ENCODE measurements at regions not wholly inside any gene's neighbourhood (a gene's known extent, or its start where the extent isn't known, plus 50 kb on each side); places are given as distances from the start of the nearest gene placed in this dataset.
"Not testable (repeated sequence)": the region's sequence is repeated elsewhere in the genome, so short reads cannot be mapped to it uniquely, and the experiment has no call there.

DNA sequence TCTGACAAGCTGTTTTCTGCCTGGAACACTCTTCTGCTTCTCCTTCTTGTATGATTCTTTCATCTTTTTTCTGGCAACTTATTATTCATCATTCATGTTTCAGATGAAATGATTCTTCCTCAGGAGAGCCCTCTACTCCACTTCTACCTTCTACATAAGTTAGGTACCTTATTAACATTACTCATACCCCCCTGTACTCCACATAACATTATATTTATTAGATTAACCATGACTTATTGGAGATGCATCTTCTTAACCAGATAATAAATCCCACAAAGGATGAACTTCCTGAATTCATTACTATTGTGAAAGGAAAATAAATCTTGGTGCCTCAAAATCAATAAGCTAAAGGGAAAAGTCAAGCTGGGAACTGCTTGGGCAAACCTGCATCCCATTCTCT, 1636.5 kb upstream of the FLRT2 start:
- H3K36me3 ChIP-seq (ENCODE audit: control insufficient read depth, insufficient read depth, low read length) = no peaks in the 10 kb centered on the region
- intact Hi-C loops (cut with micrococcal nuclease) = no loop called here
- H3K4me1 ChIP-seq (ENCODE audit: control insufficient read depth, insufficient read depth, low read length) = no peaks in the 10 kb centered on the region
- H3K4me3 ChIP-seq (ENCODE audit: low read length) = no peak overlapping the region
- no peak overlapping the region for H3K27ac ChIP-seq (ENCODE audit: low read length)
- Mint-ChIP-seq H3K27me3 (ENCODE audit: low read depth in 2 of 2) (no peaks in the 10 kb centered on the region), H3K36me3 (peaks cover 9% of the 10 kb centered on the region), H3K4me1 (no peaks in the 10 kb centered on the region), H3K27ac (no peak overlapping the region), H3K9me3 (peaks cover 6% of the 10 kb centered on the region in 2 donors), H3K4me3 (no peak overlapping the region)
- no peaks in the 10 kb centered on the region for H3K9me3 ChIP-seq (ENCODE audit: control insufficient read depth, insufficient read depth, low read length)
- TF ChIP-seq, protein P1, sequence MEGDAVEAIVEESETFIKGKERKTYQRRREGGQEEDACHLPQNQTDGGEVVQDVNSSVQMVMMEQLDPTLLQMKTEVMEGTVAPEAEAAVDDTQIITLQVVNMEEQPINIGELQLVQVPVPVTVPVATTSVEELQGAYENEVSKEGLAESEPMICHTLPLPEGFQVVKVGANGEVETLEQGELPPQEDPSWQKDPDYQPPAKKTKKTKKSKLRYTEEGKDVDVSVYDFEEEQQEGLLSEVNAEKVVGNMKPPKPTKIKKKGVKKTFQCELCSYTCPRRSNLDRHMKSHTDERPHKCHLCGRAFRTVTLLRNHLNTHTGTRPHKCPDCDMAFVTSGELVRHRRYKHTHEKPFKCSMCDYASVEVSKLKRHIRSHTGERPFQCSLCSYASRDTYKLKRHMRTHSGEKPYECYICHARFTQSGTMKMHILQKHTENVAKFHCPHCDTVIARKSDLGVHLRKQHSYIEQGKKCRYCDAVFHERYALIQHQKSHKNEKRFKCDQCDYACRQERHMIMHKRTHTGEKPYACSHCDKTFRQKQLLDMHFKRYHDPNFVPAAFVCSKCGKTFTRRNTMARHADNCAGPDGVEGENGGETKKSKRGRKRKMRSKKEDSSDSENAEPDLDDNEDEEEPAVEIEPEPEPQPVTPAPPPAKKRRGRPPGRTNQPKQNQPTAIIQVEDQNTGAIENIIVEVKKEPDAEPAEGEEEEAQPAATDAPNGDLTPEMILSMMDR (IDR thresholded peaks at IDR 0.05) = no peak
- DNase-seq (no peak), ATAC-seq (no peak)
- no peaks in the 10 kb centered on the region for H3K27me3 ChIP-seq (ENCODE audit: control insufficient read depth, insufficient read depth, low read length)

DNA sequence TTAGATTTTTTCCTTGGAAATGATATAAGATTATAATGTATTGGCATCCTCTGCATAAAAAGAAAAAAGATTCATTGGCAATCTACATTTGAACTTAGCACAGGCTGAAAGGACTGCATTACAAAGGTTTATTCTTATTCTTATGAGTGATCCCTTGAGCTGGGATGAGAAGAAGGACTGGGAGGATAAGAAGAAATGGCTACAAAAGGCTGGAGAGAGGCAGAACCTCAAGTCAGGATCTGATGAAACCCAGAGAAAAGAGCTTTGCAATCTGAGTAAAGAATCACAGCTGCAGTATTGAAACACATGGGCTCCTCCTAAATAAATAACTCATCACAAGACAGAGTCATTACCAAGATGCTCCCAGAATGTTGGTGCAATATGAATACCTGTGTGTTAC, 1635.4 kb upstream of the FLRT2 start:
- Mint-ChIP-seq H3K9me3 (peaks cover 6% of the 10 kb centered on the region in 2 donors), H3K36me3 (peaks cover 9% of the 10 kb centered on the region), H3K4me1 (no peaks in the 10 kb centered on the region), H3K27ac (no peak overlapping the region), H3K4me3 (no peak overlapping the region), H3K27me3 (ENCODE audit: low read depth in 2 of 2) (no peaks in the 10 kb centered on the region)
- no peak for ATAC-seq
- TF ChIP-seq, protein P1 (IDR thresholded peaks at IDR 0.05) = no peak
- Histone ChIP-seq H3K36me3 (ENCODE audit: control insufficient read depth, insufficient read depth, low read length) (no peaks in the 10 kb centered on the region), H3K27ac (ENCODE audit: low read length) (no peak overlapping the region), H3K27me3 (ENCODE audit: control insufficient read depth, insufficient read depth, low read length) (no peaks in the 10 kb centered on the region), H3K4me1 (ENCODE audit: control insufficient read depth, insufficient read depth, low read length) (no peaks in the 10 kb centered on the region), H3K9me3 (ENCODE audit: control insufficient read depth, insufficient read depth, low read length) (no peaks in the 10 kb centered on the region), H3K4me3 (ENCODE audit: low read length) (no peak overlapping the region)
- intact Hi-C loops (cut with micrococcal nuclease) = no loop called here
- DNase-seq = no peak

DNA sequence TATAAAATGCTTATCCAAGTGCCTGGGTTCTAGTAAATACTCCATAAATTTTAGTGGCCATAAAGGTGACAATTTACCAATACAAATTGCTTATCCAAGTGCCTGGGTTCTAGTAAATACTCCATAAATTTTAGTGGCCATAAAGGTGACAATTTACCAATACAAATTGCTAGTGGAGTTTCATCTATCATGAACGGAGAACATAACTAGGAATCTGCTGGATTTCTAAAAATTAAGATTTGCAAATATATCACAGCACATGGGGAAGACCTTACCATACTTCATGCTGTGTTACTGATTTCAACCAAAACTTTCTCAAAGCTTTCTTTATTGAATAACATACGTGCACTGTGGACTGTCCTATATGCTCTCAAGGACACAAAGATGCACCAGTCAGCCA, 1631.4 kb upstream of the FLRT2 start:
- H3K27me3 Mint-ChIP-seq (ENCODE audit: low read depth in 2 of 2); ATAC-seq; H3K36me3 Mint-ChIP-seq; H3K36me3 ChIP-seq (ENCODE audit: control insufficient read depth, insufficient read depth, low read length); intact Hi-C loops (cut with micrococcal nuclease); H3K4me1 ChIP-seq (ENCODE audit: control insufficient read depth, insufficient read depth, low read length); H3K4me1 Mint-ChIP-seq; H3K27ac Mint-ChIP-seq; DNase-seq; H3K4me3 Mint-ChIP-seq; H3K9me3 Mint-ChIP-seq; H3K4me3 ChIP-seq (ENCODE audit: low read length); H3K27me3 ChIP-seq (ENCODE audit: control insufficient read depth, insufficient read depth, low read length); H3K27ac ChIP-seq (ENCODE audit: low read length); H3K9me3 ChIP-seq (ENCODE audit: control insufficient read depth, insufficient read depth, low read length): not testable (repeated sequence)
- 55% methylated on average over 2 of the region's 2 CpGs for WGBS (ENCODE audit: insufficient coverage)

DNA sequence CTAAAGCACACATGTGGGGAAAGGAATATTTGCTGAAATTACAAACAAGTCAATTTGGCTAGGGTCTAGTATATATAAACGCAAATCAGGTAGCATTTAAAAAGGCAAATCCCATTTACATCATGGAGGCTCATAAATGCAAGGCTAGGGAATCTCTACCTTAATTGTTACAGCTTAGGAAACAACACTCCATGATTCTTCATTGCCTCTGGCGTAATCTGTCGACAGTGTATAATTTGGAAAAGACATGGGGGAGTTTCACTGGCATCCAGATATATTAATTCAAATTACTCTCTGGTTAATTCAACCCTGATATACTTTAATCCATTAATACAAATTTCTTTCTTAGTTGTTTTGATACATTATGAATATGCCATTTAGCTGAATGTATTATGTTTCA, 1630.2 kb upstream of the FLRT2 start:
- WGBS (ENCODE audit: insufficient coverage) = 67% methylated on average over 1 of the region's 3 CpGs
- no peak overlapping the region for H3K27ac Mint-ChIP-seq
- H3K4me3 ChIP-seq (ENCODE audit: low read length) = no peak overlapping the region
- intact Hi-C loops (cut with micrococcal nuclease) = no loop called here
- no peaks in the 10 kb centered on the region for H3K27me3 ChIP-seq (ENCODE audit: control insufficient read depth, insufficient read depth, low read length)
- H3K27me3 Mint-ChIP-seq (ENCODE audit: low read depth in 2 of 2) = no peaks in the 10 kb centered on the region
- DNase-seq (no peak), ATAC-seq (no peak)
- no peaks in the 10 kb centered on the region for H3K36me3 Mint-ChIP-seq
- H3K9me3 ChIP-seq (ENCODE audit: control insufficient read depth, insufficient read depth, low read length) = no peaks in the 10 kb centered on the region
- H3K27ac ChIP-seq (ENCODE audit: low read length) = no peak overlapping the region
- TF ChIP-seq, protein P1 (IDR thresholded peaks at IDR 0.05) = no peak
- peaks cover 2 to 3% of the 10 kb centered on the region in 2 donors for H3K9me3 Mint-ChIP-seq
- H3K4me1 Mint-ChIP-seq = no peaks in the 10 kb centered on the region
- no peak overlapping the region for H3K4me3 Mint-ChIP-seq
- H3K36me3 ChIP-seq (ENCODE audit: control insufficient read depth, insufficient read depth, low read length) = no peaks in the 10 kb centered on the region
- H3K4me1 ChIP-seq (ENCODE audit: control insufficient read depth, insufficient read depth, low read length) = no peaks in the 10 kb centered on the region

Data from natural killer cell (primary cell).